Mononuclear cell (primary cell): ENCODE measurements at regions not wholly inside any gene's neighbourhood (a gene's known extent, or its start where the extent isn't known, plus 50 kb on each side); places are given as distances from the start of the nearest gene placed in this dataset.

Experiments
- H3K27me3 ChIP-seq: 2 replicates; pipeline ENCODE4 v1.6.0; 2011; ENCODE audit warnings: low read length, control low read depth; ENCODE audit not compliant: insufficient read depth
- H3K4me1 ChIP-seq: 2 replicates; pipeline ENCODE4 v1.5.1; 2011; ENCODE audit warnings: mild to moderate bottlenecking, low read length, control low read depth; ENCODE audit not compliant: insufficient read depth
- H3K4me3 ChIP-seq: 2 replicates; pipeline ENCODE4 v1.5.1; 2011; ENCODE audit warnings: mild to moderate bottlenecking, low read length, moderate library complexity
- H3K9me3 ChIP-seq: 2 replicates; pipeline ENCODE4 v1.5.1; 2011; ENCODE audit warnings: low read depth, mild to moderate bottlenecking, control low read depth, low read length

- Histone ChIP-seq H3K4me3 (no peak overlapping the region), H3K4me1 (peaks cover 21% of the 10 kb centered on the region), H3K27me3 (no peaks in the 10 kb centered on the region), H3K9me3 (no peaks in the 10 kb centered on the region)
These were observed 51.5 kb upstream of the CNIH3 start for GRCh38 chr1:224564454-224565084.

GRCh38 chr1:224565186-224565585 lies 50.9 kb upstream of the CNIH3 start:
- no peak overlapping the region for H3K4me3 ChIP-seq
- H3K4me1 ChIP-seq = peaks cover 21% of the 10 kb centered on the region
- no peaks in the 10 kb centered on the region for H3K9me3 ChIP-seq
- no peaks in the 10 kb centered on the region for H3K27me3 ChIP-seq

- H3K27me3 ChIP-seq = no peaks in the 10 kb centered on the region
- H3K4me1 ChIP-seq = peaks cover 21% of the 10 kb centered on the region
- H3K9me3 ChIP-seq = no peaks in the 10 kb centered on the region
- no peak overlapping the region for H3K4me3 ChIP-seq
These were observed 50.3 kb upstream of the CNIH3 start for GRCh38 chr1:224565611-224566406.
